BJ (cell line): ENCODE measurements at regions not wholly inside any gene's neighbourhood (a gene's known extent, or its start where the extent isn't known, plus 50 kb on each side); places are given as distances from the start of the nearest gene placed in this dataset.
"Not testable (repeated sequence)": the region's sequence is repeated elsewhere in the genome, so short reads cannot be mapped to it uniquely, and the experiment has no call there.

Experiments used
- CTCF ChIA-PET: fragments of 350-600 bp; formaldehyde crosslinking; extraction: SDS; loops from one replicate; lab custom pipeline; 2021; ENCODE audit warnings: antibody characterized with exemption, inconsistent platforms; lab: Yijun Ruan, JAX
- POLR2A ChIA-PET: fragments of 300-600 bp; sonication (Branson Sonifier 250); formaldehyde crosslinking; extraction: SDS; loops from one replicate; lab custom pipeline; 2021; ENCODE audit warnings: antibody characterized with exemption; lab: Charles Lee
- DNase-seq: peaks from one replicate; pipeline ENCODE4 v3.0.0-alpha.2; 2011; ENCODE audit warnings: low read depth
- H3K27me3 ChIP-seq: 2 replicates; pipeline ENCODE4 v1.6.0; 2011; ENCODE audit warnings: low read length; ENCODE audit not compliant: control insufficient read depth, insufficient read depth
- H3K36me3 ChIP-seq: 2 replicates; pipeline ENCODE4 v1.5.1; 2011; ENCODE audit warnings: low read length; ENCODE audit not compliant: control insufficient read depth, insufficient read depth
- H3K4me3 ChIP-seq: 2 replicates; pipeline ENCODE4 v1.5.1; 2011; ENCODE audit warnings: low read depth, mild to moderate bottlenecking, control low read depth, low read length
- CTCF ChIP-seq: IDR thresholded peaks from 2 replicates; pipeline ENCODE4 v1.5.1; 2011; ENCODE audit warnings: low read depth, mild to moderate bottlenecking, control low read depth, inconsistent platforms, low read length, moderate library complexity; ENCODE audit not compliant: insufficient read depth

- ChIA-PET CTCF (no interaction called here), POLR2A (no interaction called here)
- TF ChIP-seq CTCF = no peak
These were observed 484.4 kb downstream of the TMEM121 start for GRCh38 chr14:106010783-106011182.

GRCh38 chr14:106011631-106012360 is 485.4 kb downstream of the TMEM121 start:
- H3K4me3 ChIP-seq, CTCF ChIA-PET, POLR2A ChIA-PET, H3K36me3 ChIP-seq, DNase-seq, H3K27me3 ChIP-seq: not testable (repeated sequence)

More at GRCh38 chr14:106010783-106011182, 484.4 kb downstream of the TMEM121 start:
- no peaks in the 10 kb centered on the region for H3K27me3 ChIP-seq
- H3K36me3 ChIP-seq = no peaks in the 10 kb centered on the region
- DNase-seq = no peak
- no peak overlapping the region for H3K4me3 ChIP-seq

- H3K4me3 ChIP-seq, CTCF ChIA-PET, H3K36me3 ChIP-seq, DNase-seq, H3K27me3 ChIP-seq, POLR2A ChIA-PET: not testable (repeated sequence)
These were observed 486.0 kb downstream of the TMEM121 start for GRCh38 chr14:106012361-106012725.

GRCh38 chr14:106013879-106014376 is 487.5 kb downstream of the TMEM121 start:
- no peak for TF ChIP-seq CTCF
- DNase-seq = no peak
- H3K4me3 ChIP-seq = no peak overlapping the region
- ChIA-PET POLR2A (no interaction called here), CTCF (no interaction called here)
- H3K27me3 ChIP-seq = no peaks in the 10 kb centered on the region
- no peaks in the 10 kb centered on the region for H3K36me3 ChIP-seq

GRCh38 chr14:106017952-106018351 is 491.6 kb downstream of the TMEM121 start:
- POLR2A ChIA-PET, H3K36me3 ChIP-seq, H3K4me3 ChIP-seq, DNase-seq, CTCF ChIA-PET, H3K27me3 ChIP-seq: not testable (repeated sequence)

- H3K4me3 ChIP-seq = no peak overlapping the region
- CTCF ChIA-PET = no interaction called here
- H3K36me3 ChIP-seq = no peaks in the 10 kb centered on the region
- DNase-seq = no peak
- POLR2A ChIA-PET = no interaction called here
- H3K27me3 ChIP-seq = no peaks in the 10 kb centered on the region
- no peak for TF ChIP-seq CTCF
These were observed 495.4 kb downstream of the TMEM121 start for GRCh38 chr14:106021832-106022231.

- H3K4me3 ChIP-seq, CTCF ChIA-PET, H3K36me3 ChIP-seq, DNase-seq, H3K27me3 ChIP-seq, POLR2A ChIA-PET: not testable (repeated sequence)
These were observed 496.3 kb downstream of the TMEM121 start for GRCh38 chr14:106022648-106023047.
